ENCODE measurements at regions not wholly inside any gene's neighbourhood (a gene's known extent, or its start where the extent isn't known, plus 50 kb on each side); places are given as distances from the start of the nearest gene placed in this dataset.
A peak's percentile ranks its signal among the peaks of the same experiment; 100 is the strongest.

DNA sequence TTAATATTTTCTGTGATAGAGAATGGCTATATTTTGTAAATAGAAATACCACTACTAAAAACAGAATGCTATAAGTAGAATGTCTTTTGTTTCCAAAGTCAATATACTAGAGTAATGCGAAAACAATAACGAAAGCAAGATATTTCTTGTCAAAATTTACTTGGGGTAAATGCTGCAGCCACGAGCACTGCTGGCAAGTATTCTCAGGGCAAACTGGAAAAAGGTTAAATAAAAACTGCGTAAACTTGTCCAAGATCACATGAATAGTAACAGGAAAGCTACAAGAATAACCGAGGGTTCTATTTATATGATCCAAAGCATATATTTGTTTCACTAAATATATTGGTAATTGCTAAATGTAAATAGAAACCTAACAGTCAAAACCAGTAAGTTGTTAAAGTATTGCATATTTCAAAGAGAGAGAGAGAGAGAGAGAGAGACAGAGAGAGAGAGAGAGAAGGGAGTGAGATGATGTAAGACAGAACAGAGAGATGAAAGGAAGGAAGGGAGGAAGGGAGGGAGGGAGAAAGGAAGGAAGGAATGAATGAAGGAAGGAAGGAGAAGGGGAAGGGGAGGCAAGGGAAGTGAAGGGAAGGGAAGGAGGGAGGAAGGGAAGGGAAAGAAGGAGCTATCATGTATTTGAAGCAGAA, 231.7 kb downstream of the KCNC2 start:
- TF ChIP-seq, protein P1, sequence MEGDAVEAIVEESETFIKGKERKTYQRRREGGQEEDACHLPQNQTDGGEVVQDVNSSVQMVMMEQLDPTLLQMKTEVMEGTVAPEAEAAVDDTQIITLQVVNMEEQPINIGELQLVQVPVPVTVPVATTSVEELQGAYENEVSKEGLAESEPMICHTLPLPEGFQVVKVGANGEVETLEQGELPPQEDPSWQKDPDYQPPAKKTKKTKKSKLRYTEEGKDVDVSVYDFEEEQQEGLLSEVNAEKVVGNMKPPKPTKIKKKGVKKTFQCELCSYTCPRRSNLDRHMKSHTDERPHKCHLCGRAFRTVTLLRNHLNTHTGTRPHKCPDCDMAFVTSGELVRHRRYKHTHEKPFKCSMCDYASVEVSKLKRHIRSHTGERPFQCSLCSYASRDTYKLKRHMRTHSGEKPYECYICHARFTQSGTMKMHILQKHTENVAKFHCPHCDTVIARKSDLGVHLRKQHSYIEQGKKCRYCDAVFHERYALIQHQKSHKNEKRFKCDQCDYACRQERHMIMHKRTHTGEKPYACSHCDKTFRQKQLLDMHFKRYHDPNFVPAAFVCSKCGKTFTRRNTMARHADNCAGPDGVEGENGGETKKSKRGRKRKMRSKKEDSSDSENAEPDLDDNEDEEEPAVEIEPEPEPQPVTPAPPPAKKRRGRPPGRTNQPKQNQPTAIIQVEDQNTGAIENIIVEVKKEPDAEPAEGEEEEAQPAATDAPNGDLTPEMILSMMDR (IDR thresholded peaks at IDR 0.05) = no peak
- no peak for TF ChIP-seq ZFX (IDR thresholded peaks at IDR 0.05; ENCODE audit: borderline replicate concordance)
- no peak overlapping the region for H3K27ac ChIP-seq

DNA sequence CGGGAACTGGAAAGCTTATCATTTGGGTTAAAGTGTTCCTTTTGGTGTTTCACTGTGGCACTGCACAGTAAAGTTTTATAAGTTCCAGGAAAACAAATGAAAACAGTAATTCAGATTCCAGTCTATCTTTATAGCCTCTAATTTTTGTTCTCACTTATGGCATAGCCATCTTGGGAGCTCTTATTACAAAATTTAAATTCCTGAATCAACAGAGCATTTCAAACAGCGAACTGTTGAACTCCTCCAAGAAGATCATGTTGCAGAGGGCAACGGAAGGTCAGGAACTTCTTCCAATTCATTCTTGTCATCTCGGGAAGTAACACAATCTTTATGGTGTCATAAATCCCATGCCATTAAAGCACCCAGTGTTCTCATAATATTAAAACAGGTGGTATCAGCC, 229.1 kb downstream of the KCNC2 start:
- no peak for TF ChIP-seq ZFX (IDR thresholded peaks at IDR 0.05; ENCODE audit: borderline replicate concordance)
- TF ChIP-seq, protein P1 (IDR thresholded peaks at IDR 0.05) = no peak

DNA sequence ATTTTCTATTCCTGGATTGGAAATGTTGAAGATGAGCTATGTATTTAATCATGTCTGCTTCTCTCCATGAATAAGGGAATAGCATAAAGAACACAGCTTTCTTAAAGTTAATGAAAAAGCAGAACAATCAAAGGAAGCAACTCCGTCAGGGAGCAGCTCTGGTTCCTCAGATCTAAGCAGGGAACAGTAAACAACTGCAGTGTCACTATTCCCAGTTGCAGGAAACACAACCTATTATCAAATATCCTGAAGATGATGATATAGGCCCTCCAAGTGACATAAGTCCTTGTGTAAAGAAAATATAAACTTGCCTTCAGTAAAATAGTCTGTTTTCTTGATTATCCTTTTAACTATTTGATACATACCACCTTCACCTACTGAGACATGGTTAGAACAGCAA, 228.1 kb downstream of the KCNC2 start:
- no peak for TF ChIP-seq ZFX (IDR thresholded peaks at IDR 0.05; ENCODE audit: borderline replicate concordance)
- TF ChIP-seq, protein P1 (IDR thresholded peaks at IDR 0.05) = no peak
- peak overlapping the region; percentile 25 for H3K27ac ChIP-seq

More for the DNA sequence above, 229.1 kb downstream of the KCNC2 start:
- peak overlapping the region; percentile 25 for H3K27ac ChIP-seq

GRCh38 chr12:74983917-74984316, 225.7 kb downstream of the KCNC2 start:
- H3K27ac ChIP-seq = peak overlapping the region; percentile 2; the same call in 1 of the 2 replicates
- TF ChIP-seq ZFX (IDR thresholded peaks at IDR 0.05; ENCODE audit: borderline replicate concordance) = no peak
- TF ChIP-seq, protein P1 (IDR thresholded peaks at IDR 0.05) = no peak

DNA sequence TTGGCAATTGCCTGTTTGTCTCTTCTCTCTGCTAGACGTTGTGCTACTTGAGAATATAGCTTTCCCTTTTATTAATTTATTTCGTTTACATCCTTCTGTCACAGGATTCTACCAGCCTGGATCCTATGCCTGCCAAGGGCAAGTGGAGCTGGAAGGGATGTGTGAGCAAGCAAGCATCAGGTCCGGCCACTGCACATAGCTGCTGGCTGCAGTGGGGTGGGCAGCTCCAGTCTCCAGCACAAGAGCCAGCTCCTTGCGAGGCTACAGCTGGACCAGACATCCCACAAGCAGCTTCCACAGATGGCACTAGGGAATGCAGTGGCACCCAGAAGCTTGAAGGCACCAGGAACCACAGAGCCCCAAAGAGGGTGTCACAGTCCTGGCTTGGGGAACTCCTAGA, 225.0 kb downstream of the KCNC2 start:
- TF ChIP-seq ZFX (IDR thresholded peaks at IDR 0.05; ENCODE audit: borderline replicate concordance) = no peak
- TF ChIP-seq, protein P1 (IDR thresholded peaks at IDR 0.05) = no peak
- H3K27ac ChIP-seq = 0 out of 2 replicates have a peak overlapping the region, but pooled peaks have one; percentile 2

GRCh38 chr12:74985293-74985985, 224.2 kb downstream of the KCNC2 start:
- TF ChIP-seq, protein P1 (IDR thresholded peaks at IDR 0.05) = no peak
- TF ChIP-seq ZFX (IDR thresholded peaks at IDR 0.05; ENCODE audit: borderline replicate concordance) = no peak

DNA sequence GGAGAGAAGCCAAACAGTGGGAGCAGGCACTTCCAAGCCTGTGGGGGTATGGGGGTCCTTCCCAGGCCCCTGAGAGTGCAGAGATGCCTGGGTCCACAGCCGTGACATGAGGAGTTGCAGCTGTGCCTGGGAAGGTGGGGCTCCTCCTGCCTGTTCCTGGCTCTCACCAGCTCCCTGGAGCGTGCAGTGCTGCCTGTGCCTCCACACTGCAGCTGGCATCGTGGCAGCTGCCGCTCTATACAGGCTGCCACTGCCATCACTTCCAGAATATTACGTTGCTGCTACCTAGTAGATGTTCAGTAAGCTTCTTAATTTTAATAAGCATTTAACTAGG, 223.7 kb downstream of the KCNC2 start:
- H3K27ac ChIP-seq = no peak overlapping the region

More at GRCh38 chr12:74985293-74985985, 224.2 kb downstream of the KCNC2 start:
- H3K27ac ChIP-seq = no peak overlapping the region

More for the DNA sequence above, 223.7 kb downstream of the KCNC2 start:
- TF ChIP-seq, protein P1 (IDR thresholded peaks at IDR 0.05) = no peak
- no peak for TF ChIP-seq ZFX (IDR thresholded peaks at IDR 0.05; ENCODE audit: borderline replicate concordance)
